Activated naive CD4-positive, alpha-beta T cell treated with anti-CD3 and anti-CD28 coated beads for 36 hours (primary cell): ENCODE measurements at regions not wholly inside any gene's neighbourhood (a gene's known extent, or its start where the extent isn't known, plus 50 kb on each side); places are given as distances from the start of the nearest gene placed in this dataset.
"Not testable (repeated sequence)": the region's sequence is repeated elsewhere in the genome, so short reads cannot be mapped to it uniquely, and the experiment has no call there.

Experiments
- CTCF ChIA-PET: fragments of 350-600 bp; sonication (Branson Sonifier 250); formaldehyde crosslinking; loops from one replicate; lab custom pipeline; 2021; ENCODE audit warnings: antibody characterized with exemption; lab: Charles Lee
- DNase-seq: peaks from one replicate; pipeline ENCODE4 v3.0.0-alpha.2; 2020
- H3K27ac Mint-ChIP-seq: one replicate; pipeline ENCODE4 v1.8.0; 2021; ENCODE audit warnings: mild to moderate bottlenecking, mixed read lengths
- H3K27me3 Mint-ChIP-seq: one replicate; pipeline ENCODE4 v1.8.0; 2021; ENCODE audit warnings: low read depth, mixed read lengths
- H3K36me3 Mint-ChIP-seq: one replicate; pipeline ENCODE4 v1.8.0; 2021; ENCODE audit warnings: low read depth, mixed read lengths
- H3K4me1 Mint-ChIP-seq: one replicate; pipeline ENCODE4 v1.8.0; 2021; ENCODE audit warnings: low read depth, mixed read lengths
- H3K4me3 Mint-ChIP-seq: one replicate; pipeline ENCODE4 v1.8.0; 2021; ENCODE audit warnings: mild to moderate bottlenecking, moderate library complexity, mixed read lengths
- H3K9me3 Mint-ChIP-seq: one replicate; pipeline ENCODE4 v1.8.0; 2021; ENCODE audit warnings: mixed read lengths
- intact Hi-C: fragments of 100-400 bp; cut with micrococcal nuclease; formaldehyde crosslinking; loops from one replicate; pipeline ENCODE4 v1.15.1; 2023

GRCh38 chr14:26655128-26655527 lies 57.3 kb upstream of the NOVA1 start:
- DNase-seq: no peak
- intact Hi-C loops: no loop called here
- Mint-ChIP-seq H3K36me3 (no peaks in the 10 kb centered on the region), H3K4me1 (no peaks in the 10 kb centered on the region), H3K4me3 (no peak overlapping the region), H3K27me3 (no peaks in the 10 kb centered on the region), H3K9me3 (no peaks in the 10 kb centered on the region), H3K27ac (no peak overlapping the region)
- CTCF ChIA-PET: no interaction called here

GRCh38 chr14:26663506-26663905 lies 65.7 kb upstream of the NOVA1 start:
- no peaks in the 10 kb centered on the region for H3K27me3 Mint-ChIP-seq
- intact Hi-C loops: no loop called here
- H3K36me3 Mint-ChIP-seq: no peaks in the 10 kb centered on the region
- H3K9me3 Mint-ChIP-seq: peaks cover 15% of the 10 kb centered on the region
- CTCF ChIA-PET: no interaction called here
- H3K4me3 Mint-ChIP-seq: no peak overlapping the region
- no peaks in the 10 kb centered on the region for H3K4me1 Mint-ChIP-seq
- H3K27ac Mint-ChIP-seq: no peak overlapping the region
- no peak for DNase-seq

GRCh38 chr14:26678732-26679420 lies 81.0 kb upstream of the NOVA1 start:
- H3K36me3 Mint-ChIP-seq, CTCF ChIA-PET: not testable (repeated sequence)
- peaks cover 17% of the 10 kb centered on the region for H3K9me3 Mint-ChIP-seq

GRCh38 chr14:26685401-26685800 lies 87.6 kb upstream of the NOVA1 start:
- Mint-ChIP-seq H3K27me3 (no peaks in the 10 kb centered on the region), H3K9me3 (peaks cover 9% of the 10 kb centered on the region), H3K4me3 (no peak overlapping the region), H3K36me3 (no peaks in the 10 kb centered on the region), H3K4me1 (no peaks in the 10 kb centered on the region), H3K27ac (no peak overlapping the region)
- intact Hi-C loops: no loop called here
- DNase-seq: no peak
- CTCF ChIA-PET: no interaction called here

More at GRCh38 chr14:26678732-26679420, 81.0 kb upstream of the NOVA1 start:
- H3K27ac Mint-ChIP-seq, DNase-seq, H3K27me3 Mint-ChIP-seq, H3K4me1 Mint-ChIP-seq, intact Hi-C loops, H3K4me3 Mint-ChIP-seq: not testable (repeated sequence)

- Mint-ChIP-seq H3K27me3 (no peaks in the 10 kb centered on the region), H3K4me3 (no peak overlapping the region), H3K4me1 (no peaks in the 10 kb centered on the region), H3K9me3 (peaks cover 10% of the 10 kb centered on the region), H3K36me3 (no peaks in the 10 kb centered on the region), H3K27ac (no peak overlapping the region)
- no peak for DNase-seq
- CTCF ChIA-PET: no interaction called here
- intact Hi-C loops: no loop called here
These were observed 89.5 kb upstream of the NOVA1 start for GRCh38 chr14:26687301-26687837.

GRCh38 chr14:26694521-26694920 lies 96.7 kb upstream of the NOVA1 start:
- Mint-ChIP-seq H3K36me3 (no peaks in the 10 kb centered on the region), H3K4me1 (no peaks in the 10 kb centered on the region), H3K9me3 (peaks cover 21% of the 10 kb centered on the region), H3K27me3 (no peaks in the 10 kb centered on the region), H3K27ac (no peak overlapping the region), H3K4me3 (no peak overlapping the region)
- CTCF ChIA-PET: no interaction called here
- intact Hi-C loops: no loop called here
- no peak for DNase-seq

GRCh38 chr14:26702721-26703230 lies 104.9 kb upstream of the NOVA1 start:
- H3K36me3 Mint-ChIP-seq: no peaks in the 10 kb centered on the region
- CTCF ChIA-PET: no interaction called here
- H3K9me3 Mint-ChIP-seq: peaks cover 12% of the 10 kb centered on the region
- intact Hi-C loops: no loop called here
- H3K4me1 Mint-ChIP-seq: no peaks in the 10 kb centered on the region
- H3K4me3 Mint-ChIP-seq: no peak overlapping the region
- H3K27ac Mint-ChIP-seq: no peak overlapping the region
- no peak for DNase-seq
- no peaks in the 10 kb centered on the region for H3K27me3 Mint-ChIP-seq

GRCh38 chr14:26703686-26704366 lies 106.0 kb upstream of the NOVA1 start:
- H3K27me3 Mint-ChIP-seq: no peaks in the 10 kb centered on the region
- H3K9me3 Mint-ChIP-seq: peaks cover 11% of the 10 kb centered on the region
- H3K36me3 Mint-ChIP-seq: no peaks in the 10 kb centered on the region
- no peaks in the 10 kb centered on the region for H3K4me1 Mint-ChIP-seq
- intact Hi-C loops: no loop called here
- H3K27ac Mint-ChIP-seq: no peak overlapping the region
- no peak for DNase-seq
- no peak overlapping the region for H3K4me3 Mint-ChIP-seq
- CTCF ChIA-PET: no interaction called here

GRCh38 chr14:26707234-26707633 lies 109.4 kb upstream of the NOVA1 start:
- Mint-ChIP-seq H3K36me3 (no peaks in the 10 kb centered on the region), H3K27ac (no peak overlapping the region), H3K27me3 (no peaks in the 10 kb centered on the region), H3K4me1 (no peaks in the 10 kb centered on the region), H3K9me3 (peaks cover 3% of the 10 kb centered on the region), H3K4me3 (no peak overlapping the region)
- intact Hi-C loops: no loop called here
- no peak for DNase-seq
- CTCF ChIA-PET: no interaction called here

GRCh38 chr14:26709019-26709418 lies 111.2 kb upstream of the NOVA1 start:
- CTCF ChIA-PET: no interaction called here
- intact Hi-C loops: no loop called here
- no peak overlapping the region for H3K4me3 Mint-ChIP-seq
- DNase-seq: no peak
- H3K36me3 Mint-ChIP-seq: no peaks in the 10 kb centered on the region
- H3K4me1 Mint-ChIP-seq: no peaks in the 10 kb centered on the region
- H3K27ac Mint-ChIP-seq: no peak overlapping the region
- no peaks in the 10 kb centered on the region for H3K27me3 Mint-ChIP-seq
- peaks cover 3% of the 10 kb centered on the region for H3K9me3 Mint-ChIP-seq

- intact Hi-C loops: no loop called here
- DNase-seq: no peak
- CTCF ChIA-PET: no interaction called here
- Mint-ChIP-seq H3K9me3 (peaks cover 17% of the 10 kb centered on the region), H3K27me3 (no peaks in the 10 kb centered on the region), H3K4me3 (no peak overlapping the region), H3K27ac (no peak overlapping the region), H3K4me1 (no peaks in the 10 kb centered on the region), H3K36me3 (no peaks in the 10 kb centered on the region)
These were observed 121.7 kb upstream of the NOVA1 start for GRCh38 chr14:26719514-26719913.

GRCh38 chr14:26722258-26722657 lies 124.4 kb upstream of the NOVA1 start:
- H3K27me3 Mint-ChIP-seq: no peaks in the 10 kb centered on the region
- no peaks in the 10 kb centered on the region for H3K4me1 Mint-ChIP-seq
- intact Hi-C loops: no loop called here
- H3K4me3 Mint-ChIP-seq: no peak overlapping the region
- H3K36me3 Mint-ChIP-seq: no peaks in the 10 kb centered on the region
- no peak overlapping the region for H3K27ac Mint-ChIP-seq
- H3K9me3 Mint-ChIP-seq: peaks cover 13% of the 10 kb centered on the region
- CTCF ChIA-PET: no interaction called here
- DNase-seq: no peak

- intact Hi-C loops: no loop called here
- no peak for DNase-seq
- Mint-ChIP-seq H3K27ac (no peak overlapping the region), H3K27me3 (no peaks in the 10 kb centered on the region), H3K4me3 (no peak overlapping the region), H3K9me3 (peaks cover 4% of the 10 kb centered on the region), H3K36me3 (no peaks in the 10 kb centered on the region), H3K4me1 (no peaks in the 10 kb centered on the region)
- CTCF ChIA-PET: no interaction called here
These were observed 132.0 kb upstream of the NOVA1 start for GRCh38 chr14:26729851-26730250.
